GM12865 (cell line): ENCODE measurements at regions not wholly inside any gene's neighbourhood (a gene's known extent, or its start where the extent isn't known, plus 50 kb on each side); places are given as distances from the start of the nearest gene placed in this dataset.
"Not testable (repeated sequence)": the region's sequence is repeated elsewhere in the genome, so short reads cannot be mapped to it uniquely, and the experiment has no call there.

Experiments used
- DNase-seq: peaks from one replicate; pipeline ENCODE4 v3.0.0; 2010; ENCODE audit warnings: low read depth
- H3K4me3 ChIP-seq: 2 replicates; pipeline ENCODE4 v1.5.1; 2011; ENCODE audit warnings: mild to moderate bottlenecking, low read depth, low read length, control low read depth
- CTCF ChIP-seq: IDR thresholded peaks from 2 replicates; pipeline ENCODE4 v1.5.1; 2011; ENCODE audit warnings: low read length, control low read depth, low read depth, inconsistent platforms; ENCODE audit not compliant: insufficient read depth; ENCODE audit errors: missing control alignments

- TF ChIP-seq CTCF = no peak
- no peak overlapping the region for H3K4me3 ChIP-seq
- DNase-seq = no peak
These were observed 442.9 kb downstream of the AASDHPPT start for GRCh38 chr11:106520146-106520912.

- H3K4me3 ChIP-seq = no peak overlapping the region
- no peak for DNase-seq
- TF ChIP-seq CTCF = no peak
These were observed 443.5 kb downstream of the AASDHPPT start for GRCh38 chr11:106520920-106521319.

- TF ChIP-seq CTCF = no peak
- no peak overlapping the region for H3K4me3 ChIP-seq
- DNase-seq = no peak
These were observed 445.7 kb downstream of the AASDHPPT start for GRCh38 chr11:106523171-106523570.

GRCh38 chr11:106523921-106524320 lies 446.5 kb downstream of the AASDHPPT start:
- no peak for DNase-seq
- H3K4me3 ChIP-seq = no peak overlapping the region
- TF ChIP-seq CTCF = no peak

- DNase-seq = no peak
- H3K4me3 ChIP-seq = no peak overlapping the region
- TF ChIP-seq CTCF = no peak
These were observed 447.0 kb downstream of the AASDHPPT start for GRCh38 chr11:106524436-106524835.

GRCh38 chr11:106531648-106532047 lies 454.2 kb downstream of the AASDHPPT start:
- not testable (repeated sequence) for DNase-seq, H3K4me3 ChIP-seq

GRCh38 chr11:106533046-106533445 lies 455.6 kb downstream of the AASDHPPT start:
- TF ChIP-seq CTCF = no peak
- no peak overlapping the region for H3K4me3 ChIP-seq
- no peak for DNase-seq
